Heart left ventricle (tissue), 13 donors: ENCODE measurements at regions not wholly inside any gene's neighbourhood (a gene's known extent, or its start where the extent isn't known, plus 50 kb on each side); places are given as distances from the start of the nearest gene placed in this dataset.

Experiments
- POLR2A ChIP-seq, 2 donors: fragments of 450-650 bp; IDR thresholded peaks; one replicate each; pipeline ENCODE4 v1.6.1; 2017; ENCODE audit warnings: antibody characterized with exemption in 2 of 2, mild to moderate bottlenecking in 2 of 2, moderate library complexity in 2 of 2
- TF ChIP-seq, protein P1 (sequence below), 12 donors: fragments of 200-600 bp; sonication (generic) in 4 of 12; IDR thresholded peaks; one replicate each; pipeline versions ENCODE4 v1.5.0 to v1.8.0; 2018 to 2022; ENCODE audit warnings: antibody characterized with exemption in 12 of 12, mild to moderate bottlenecking in 5 of 12
- donor health status: ischemic (EF 13 %, LVEDD 7.1; RV severe dilation, severe dysfunction).
- donor health status: DM: no; HTN: yes; CAD: no.
- donor health status: DM: no; HTN: no; CAD: no.
- donor health status: ischemic (EF 25% LVEDD 6.9; RV normal size, moderate dysfunction).
- donor health status: ischemic (EF 25% LVEDD 5.7; RV mildly dilated, moderate dysfunction).
- donor health status: ischemic (EF 35%, LVEDD 5.7; RV mildly dilated, moderate dysfunction).
- donor health status: nonischemic (EF 11% LVEDD 7.7; RV severe dilation, severe dysfunction).
- donor health status: DM: yes; HTN: yes; CAD: no.
- donor health status: PGD.
- donor health status: ischemic (EF 29% LVEDD 5.4; RV normal size, mild dysfunction).
- donor health status: nonischemic (EF 23%, LVEDD 6.1; RV moderate dilation, normal function).

- no peak for TF ChIP-seq POLR2A (IDR thresholded peaks at IDR 0.05)
- TF ChIP-seq, protein P1, sequence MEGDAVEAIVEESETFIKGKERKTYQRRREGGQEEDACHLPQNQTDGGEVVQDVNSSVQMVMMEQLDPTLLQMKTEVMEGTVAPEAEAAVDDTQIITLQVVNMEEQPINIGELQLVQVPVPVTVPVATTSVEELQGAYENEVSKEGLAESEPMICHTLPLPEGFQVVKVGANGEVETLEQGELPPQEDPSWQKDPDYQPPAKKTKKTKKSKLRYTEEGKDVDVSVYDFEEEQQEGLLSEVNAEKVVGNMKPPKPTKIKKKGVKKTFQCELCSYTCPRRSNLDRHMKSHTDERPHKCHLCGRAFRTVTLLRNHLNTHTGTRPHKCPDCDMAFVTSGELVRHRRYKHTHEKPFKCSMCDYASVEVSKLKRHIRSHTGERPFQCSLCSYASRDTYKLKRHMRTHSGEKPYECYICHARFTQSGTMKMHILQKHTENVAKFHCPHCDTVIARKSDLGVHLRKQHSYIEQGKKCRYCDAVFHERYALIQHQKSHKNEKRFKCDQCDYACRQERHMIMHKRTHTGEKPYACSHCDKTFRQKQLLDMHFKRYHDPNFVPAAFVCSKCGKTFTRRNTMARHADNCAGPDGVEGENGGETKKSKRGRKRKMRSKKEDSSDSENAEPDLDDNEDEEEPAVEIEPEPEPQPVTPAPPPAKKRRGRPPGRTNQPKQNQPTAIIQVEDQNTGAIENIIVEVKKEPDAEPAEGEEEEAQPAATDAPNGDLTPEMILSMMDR (IDR thresholded peaks at IDR 0.05) = peak in 11 of 12 donors; percentile 10 to 65 (median 44)
Measured at GRCh38 chrX:114344756-114345349, 239.0 kb upstream of the HTR2C start.
